Suprapubic skin (tissue), 3 donors: ENCODE measurements at regions not wholly inside any gene's neighbourhood (a gene's known extent, or its start where the extent isn't known, plus 50 kb on each side); places are given as distances from the start of the nearest gene placed in this dataset.

Source experiments
- CTCF ChIP-seq, 2 donors: fragments of 200-600 bp in 1 of 2; fragments of 450-650 bp in 1 of 2; sonication (generic) in 1 of 2; IDR thresholded peaks; one replicate each; pipeline ENCODE4 v1.5.1; 2016 to 2019; ENCODE audit warnings: antibody characterized with exemption in 2 of 2, mild to moderate bottlenecking in 1 of 2, moderate library complexity in 1 of 2
- EP300 ChIP-seq: sonication (generic); formaldehyde crosslinking; IDR thresholded peaks from one replicate; pipeline ENCODE4 v1.6.1; 2017; ENCODE audit warnings: antibody characterized with exemption
- POLR2A ChIP-seq, 2 donors: fragments of 450-650 bp; IDR thresholded peaks; one replicate each; pipeline ENCODE4 v1.6.1; 2017; ENCODE audit warnings: antibody characterized with exemption in 2 of 2, mild to moderate bottlenecking in 2 of 2, moderate library complexity in 2 of 2

- TF ChIP-seq CTCF (IDR thresholded peaks at IDR 0.05): no peak
- TF ChIP-seq POLR2A (IDR thresholded peaks at IDR 0.05): no peak
- TF ChIP-seq EP300: no peak
These were observed 71.7 kb upstream of the SIX3 start for GRCh38 chr2:44869761-44870160.
